ENCODE measurements at regions not wholly inside any gene's neighbourhood (a gene's known extent, or its start where the extent isn't known, plus 50 kb on each side); places are given as distances from the start of the nearest gene placed in this dataset.

GRCh38 chr2:129751409-129751808 lies 228.1 kb upstream of the RAB6C start:
- no peak overlapping the region for H3K4me3 ChIP-seq
- H3K4me1 ChIP-seq (ENCODE audit: insufficient read depth): no peaks in the 10 kb centered on the region
- H2AFZ ChIP-seq: no peak overlapping the region
- no peaks in the 10 kb centered on the region for H3K36me3 ChIP-seq (replicated peaks; ENCODE audit: insufficient read depth, low read depth)
- H4K20me1 ChIP-seq (ENCODE audit: insufficient read depth, poor library complexity, severe bottlenecking): no peaks in the 10 kb centered on the region
- H3K9me3 ChIP-seq (ENCODE audit: low read depth): no peaks in the 10 kb centered on the region
- 71% methylated on average over 1 of the region's 1 CpG for WGBS (ENCODE audit: low lambda C conversion rate, missing lambda C conversion rate)
- no peaks in the 10 kb centered on the region for H3K27me3 ChIP-seq
- no peaks in the 10 kb centered on the region for H3K79me2 ChIP-seq
- no peaks in the 10 kb centered on the region for H3K9me2 ChIP-seq (replicated peaks; ENCODE audit: insufficient read depth)
- TF ChIP-seq EZH2phosphoT487 (IDR thresholded peaks at IDR 0.05; ENCODE audit: low read depth, severe bottlenecking, unreplicated experiment) (no peak), CTCF (IDR thresholded peaks at IDR 0.05; ENCODE audit: poor library complexity) (no peak), EZH2 (IDR thresholded peaks at IDR 0.05; ENCODE audit: borderline replicate concordance) (no peak)
- no peak for DNase-seq (ENCODE audit: low spot score)
- H3K27ac ChIP-seq: no peak overlapping the region
- no peak overlapping the region for H3K4me2 ChIP-seq

GRCh38 chr2:129752176-129752575 lies 227.3 kb upstream of the RAB6C start:
- H4K20me1 ChIP-seq (ENCODE audit: insufficient read depth, poor library complexity, severe bottlenecking): no peaks in the 10 kb centered on the region

GRCh38 chr2:129752686-129753085 lies 226.8 kb upstream of the RAB6C start:
- WGBS (ENCODE audit: low lambda C conversion rate, missing lambda C conversion rate): 96% methylated on average over 9 of the region's 10 CpGs
- H4K20me1 ChIP-seq (ENCODE audit: insufficient read depth, poor library complexity, severe bottlenecking): no peaks in the 10 kb centered on the region
- no peak overlapping the region for H2AFZ ChIP-seq
- no peak overlapping the region for H3K27ac ChIP-seq
- no peak for TF ChIP-seq EZH2phosphoT487 (IDR thresholded peaks at IDR 0.05; ENCODE audit: low read depth, severe bottlenecking, unreplicated experiment)
- TF ChIP-seq EZH2 (IDR thresholded peaks at IDR 0.05; ENCODE audit: borderline replicate concordance): no peak
- no peaks in the 10 kb centered on the region for H3K36me3 ChIP-seq (replicated peaks; ENCODE audit: insufficient read depth, low read depth)
- H3K9me2 ChIP-seq (replicated peaks; ENCODE audit: insufficient read depth): no peaks in the 10 kb centered on the region
- no peak overlapping the region for H3K4me3 ChIP-seq
- no peak overlapping the region for H3K4me2 ChIP-seq
- no peaks in the 10 kb centered on the region for H3K9me3 ChIP-seq (ENCODE audit: low read depth)
- H3K4me1 ChIP-seq (ENCODE audit: insufficient read depth): no peaks in the 10 kb centered on the region
- no peak for DNase-seq (ENCODE audit: low spot score)
- no peaks in the 10 kb centered on the region for H3K27me3 ChIP-seq
- H3K79me2 ChIP-seq: no peaks in the 10 kb centered on the region

More at GRCh38 chr2:129752176-129752575, 227.3 kb upstream of the RAB6C start:
- Histone ChIP-seq H2AFZ (no peak overlapping the region), H3K9me3 (ENCODE audit: low read depth) (no peaks in the 10 kb centered on the region), H3K4me3 (no peak overlapping the region), H3K4me1 (ENCODE audit: insufficient read depth) (no peaks in the 10 kb centered on the region), H3K27ac (no peak overlapping the region), H3K79me2 (no peaks in the 10 kb centered on the region), H3K27me3 (no peaks in the 10 kb centered on the region), H3K36me3 (replicated peaks; ENCODE audit: insufficient read depth, low read depth) (no peaks in the 10 kb centered on the region), H3K9me2 (replicated peaks; ENCODE audit: insufficient read depth) (no peaks in the 10 kb centered on the region), H3K4me2 (no peak overlapping the region)
- DNase-seq (ENCODE audit: low spot score): no peak
- 97% methylated on average over 3 of the region's 3 CpGs for WGBS (ENCODE audit: low lambda C conversion rate, missing lambda C conversion rate)
- TF ChIP-seq EZH2 (IDR thresholded peaks at IDR 0.05; ENCODE audit: borderline replicate concordance): no peak
- TF ChIP-seq CTCF (IDR thresholded peaks at IDR 0.05; ENCODE audit: poor library complexity): no peak
- TF ChIP-seq EZH2phosphoT487 (IDR thresholded peaks at IDR 0.05; ENCODE audit: low read depth, severe bottlenecking, unreplicated experiment): no peak

- H3K36me3 ChIP-seq (replicated peaks; ENCODE audit: insufficient read depth, low read depth): no peaks in the 10 kb centered on the region
- H3K4me2 ChIP-seq: no peak overlapping the region
- no peak overlapping the region for H2AFZ ChIP-seq
- H3K9me2 ChIP-seq (replicated peaks; ENCODE audit: insufficient read depth): no peaks in the 10 kb centered on the region
- no peaks in the 10 kb centered on the region for H3K9me3 ChIP-seq (ENCODE audit: low read depth)
- WGBS (ENCODE audit: low lambda C conversion rate, missing lambda C conversion rate): 82% methylated on average over 8 of the region's 8 CpGs
- no peak for DNase-seq (ENCODE audit: low spot score)
- no peaks in the 10 kb centered on the region for H4K20me1 ChIP-seq (ENCODE audit: insufficient read depth, poor library complexity, severe bottlenecking)
- no peak overlapping the region for H3K4me3 ChIP-seq
- no peaks in the 10 kb centered on the region for H3K79me2 ChIP-seq
- H3K4me1 ChIP-seq (ENCODE audit: insufficient read depth): peaks cover 4% of the 10 kb centered on the region
- no peak overlapping the region for H3K27ac ChIP-seq
- TF ChIP-seq EZH2phosphoT487 (IDR thresholded peaks at IDR 0.05; ENCODE audit: low read depth, severe bottlenecking, unreplicated experiment): no peak
- no peak for TF ChIP-seq CTCF (IDR thresholded peaks at IDR 0.05; ENCODE audit: poor library complexity)
- no peak for TF ChIP-seq EZH2 (IDR thresholded peaks at IDR 0.05; ENCODE audit: borderline replicate concordance)
- no peaks in the 10 kb centered on the region for H3K27me3 ChIP-seq
Observed at GRCh38 chr2:129753261-129753660, 226.2 kb upstream of the RAB6C start.
